Esophagus muscularis mucosa (tissue), 3 donors: ENCODE measurements at regions not wholly inside any gene's neighbourhood (a gene's known extent, or its start where the extent isn't known, plus 50 kb on each side); places are given as distances from the start of the nearest gene placed in this dataset.

Experiments
- CTCF ChIP-seq, 3 experiments: fragments of 200-600 bp in 2 of 3; fragments of 450-650 bp in 1 of 3; sonication (generic) in 2 of 3; IDR thresholded peaks; one replicate each; pipeline ENCODE4 v1.5.1; 2017 to 2019; ENCODE audit warnings: antibody characterized with exemption in 3 of 3, mild to moderate bottlenecking in 2 of 3, moderate library complexity in 1 of 3
- POLR2AphosphoS5 ChIP-seq, 2 donors: sonication (generic); formaldehyde crosslinking; IDR thresholded peaks; one replicate each; pipeline ENCODE4 v1.6.1; 2017; ENCODE audit warnings: antibody characterized with exemption in 2 of 2

- TF ChIP-seq CTCF (IDR thresholded peaks at IDR 0.05), result no peak
- TF ChIP-seq POLR2AphosphoS5 (IDR thresholded peaks at IDR 0.05), result no peak
Observed at GRCh38 chr9:89664010-89664409, 59.2 kb downstream of the GADD45G start.
